ENCODE measurements at regions not wholly inside any gene's neighbourhood (a gene's known extent, or its start where the extent isn't known, plus 50 kb on each side); places are given as distances from the start of the nearest gene placed in this dataset.

- Mint-ChIP-seq H3K27me3 (no peaks in the 10 kb centered on the region), H3K27ac (no peak overlapping the region), H3K4me3 (no peak overlapping the region), H3K9me3 (peaks cover 27 to 43% of the 10 kb centered on the region in 2 donors), H3K4me1 (no peaks in the 10 kb centered on the region)
- DNase-seq: no peak
- ATAC-seq: no peak
These were observed 1523.1 kb upstream of the CDH9 start for GRCh38 chr5:28561522-28561921.

GRCh38 chr5:28558196-28558595 is 1519.8 kb upstream of the CDH9 start:
- Mint-ChIP-seq H3K27ac (no peak overlapping the region), H3K4me3 (no peak overlapping the region), H3K9me3 (peaks cover 45% of the 10 kb centered on the region in 2 donors), H3K4me1 (no peaks in the 10 kb centered on the region), H3K27me3 (no peaks in the 10 kb centered on the region)
- ATAC-seq: no peak
- DNase-seq: no peak

GRCh38 chr5:28557114-28557513 is 1518.7 kb upstream of the CDH9 start:
- no peak overlapping the region for H3K27ac Mint-ChIP-seq
- H3K27me3 Mint-ChIP-seq: no peaks in the 10 kb centered on the region
- H3K9me3 Mint-ChIP-seq: peaks cover 41 to 42% of the 10 kb centered on the region in 2 donors
- no peak for DNase-seq
- H3K4me3 Mint-ChIP-seq: no peak overlapping the region
- no peaks in the 10 kb centered on the region for H3K4me1 Mint-ChIP-seq
- no peak for ATAC-seq

- H3K9me3 Mint-ChIP-seq: peaks cover 11 to 17% of the 10 kb centered on the region in 2 donors
- no peak overlapping the region for H3K4me3 Mint-ChIP-seq
- no peaks in the 10 kb centered on the region for H3K27me3 Mint-ChIP-seq
- ATAC-seq (no peak), DNase-seq (no peak)
- no peak overlapping the region for H3K27ac Mint-ChIP-seq
- no peaks in the 10 kb centered on the region for H3K4me1 Mint-ChIP-seq
These were observed 1511.2 kb upstream of the CDH9 start for GRCh38 chr5:28549588-28549987.

GRCh38 chr5:28548856-28549255 is 1510.5 kb upstream of the CDH9 start:
- peaks cover 7 to 14% of the 10 kb centered on the region in 2 donors for H3K9me3 Mint-ChIP-seq
- H3K27me3 Mint-ChIP-seq: no peaks in the 10 kb centered on the region
- ATAC-seq: no peak
- H3K4me1 Mint-ChIP-seq: no peaks in the 10 kb centered on the region
- no peak for DNase-seq
- no peak overlapping the region for H3K27ac Mint-ChIP-seq
- no peak overlapping the region for H3K4me3 Mint-ChIP-seq

GRCh38 chr5:28544501-28544900 is 1506.1 kb upstream of the CDH9 start:
- ATAC-seq: no peak
- no peak overlapping the region for H3K4me3 Mint-ChIP-seq
- no peak overlapping the region for H3K27ac Mint-ChIP-seq

GRCh38 chr5:28543473-28544098 is 1505.2 kb upstream of the CDH9 start:
- Mint-ChIP-seq H3K27me3 (no peaks in the 10 kb centered on the region), H3K27ac (no peak overlapping the region), H3K4me3 (no peak overlapping the region), H3K4me1 (no peaks in the 10 kb centered on the region), H3K9me3 (peaks cover 3 to 11% of the 10 kb centered on the region in 2 donors)
- no peak for ATAC-seq
- no peak for DNase-seq

More at GRCh38 chr5:28544501-28544900, 1506.1 kb upstream of the CDH9 start:
- no peaks in the 10 kb centered on the region for H3K27me3 Mint-ChIP-seq
- H3K9me3 Mint-ChIP-seq: peaks cover 3 to 11% of the 10 kb centered on the region in 2 donors
- DNase-seq: no peak
- H3K4me1 Mint-ChIP-seq: no peaks in the 10 kb centered on the region

GRCh38 chr5:28542987-28543386 is 1504.6 kb upstream of the CDH9 start:
- Mint-ChIP-seq H3K27me3 (no peaks in the 10 kb centered on the region), H3K4me3 (no peak overlapping the region), H3K27ac (no peak overlapping the region), H3K9me3 (peaks cover 3 to 11% of the 10 kb centered on the region in 2 donors), H3K4me1 (no peaks in the 10 kb centered on the region)
- no peak for ATAC-seq
- no peak for DNase-seq

GRCh38 chr5:28523888-28524635 is 1485.7 kb upstream of the CDH9 start:
- H3K4me1 Mint-ChIP-seq: no peaks in the 10 kb centered on the region
- no peak overlapping the region for H3K27ac Mint-ChIP-seq
- no peak for DNase-seq
- H3K27me3 Mint-ChIP-seq: no peaks in the 10 kb centered on the region
- no peak overlapping the region for H3K4me3 Mint-ChIP-seq
- ATAC-seq: no peak
- H3K9me3 Mint-ChIP-seq: peaks cover 9 to 30% of the 10 kb centered on the region in 2 donors

GRCh38 chr5:28523416-28523815 is 1485.0 kb upstream of the CDH9 start:
- Mint-ChIP-seq H3K4me1 (no peaks in the 10 kb centered on the region), H3K27me3 (no peaks in the 10 kb centered on the region)

GRCh38 chr5:28517691-28518090 is 1479.3 kb upstream of the CDH9 start:
- DNase-seq: no peak
- Mint-ChIP-seq H3K27me3 (no peaks in the 10 kb centered on the region), H3K27ac (no peak overlapping the region), H3K4me1 (no peaks in the 10 kb centered on the region), H3K9me3 (peaks cover 1 to 10% of the 10 kb centered on the region in 2 donors), H3K4me3 (no peak overlapping the region)
- ATAC-seq: no peak

More at GRCh38 chr5:28523416-28523815, 1485.0 kb upstream of the CDH9 start:
- peaks cover 9 to 25% of the 10 kb centered on the region in 2 donors for H3K9me3 Mint-ChIP-seq
- DNase-seq (no peak), ATAC-seq (no peak)
- no peak overlapping the region for H3K27ac Mint-ChIP-seq
- no peak overlapping the region for H3K4me3 Mint-ChIP-seq

GRCh38 chr5:28516722-28517121 is 1478.3 kb upstream of the CDH9 start:
- no peak for ATAC-seq
- Mint-ChIP-seq H3K27ac (no peak overlapping the region), H3K27me3 (no peaks in the 10 kb centered on the region)

GRCh38 chr5:28512648-28513047 is 1474.3 kb upstream of the CDH9 start:
- H3K27me3 Mint-ChIP-seq: no peaks in the 10 kb centered on the region
- peaks cover 0 to 8% of the 10 kb centered on the region in 2 donors for H3K9me3 Mint-ChIP-seq
- DNase-seq (no peak), ATAC-seq (no peak)
- no peak overlapping the region for H3K27ac Mint-ChIP-seq
- no peaks in the 10 kb centered on the region for H3K4me1 Mint-ChIP-seq
- no peak overlapping the region for H3K4me3 Mint-ChIP-seq

More at GRCh38 chr5:28516722-28517121, 1478.3 kb upstream of the CDH9 start:
- H3K4me3 Mint-ChIP-seq: no peak overlapping the region
- no peaks in the 10 kb centered on the region for H3K4me1 Mint-ChIP-seq
- DNase-seq: no peak
- peaks cover 0 to 10% of the 10 kb centered on the region in 2 donors for H3K9me3 Mint-ChIP-seq

- DNase-seq (no peak), ATAC-seq (no peak)
- Mint-ChIP-seq H3K4me1 (no peaks in the 10 kb centered on the region), H3K27me3 (no peaks in the 10 kb centered on the region), H3K27ac (no peak overlapping the region), H3K4me3 (no peak overlapping the region), H3K9me3 (peaks cover 0 to 8% of the 10 kb centered on the region in 2 donors)
These were observed 1466.7 kb upstream of the CDH9 start for GRCh38 chr5:28505121-28505520.

GRCh38 chr5:28500511-28500910 is 1462.1 kb upstream of the CDH9 start:
- H3K4me3 Mint-ChIP-seq: no peak overlapping the region
- H3K9me3 Mint-ChIP-seq: peaks cover 0 to 7% of the 10 kb centered on the region in 2 donors
- no peaks in the 10 kb centered on the region for H3K4me1 Mint-ChIP-seq
- ATAC-seq: no peak
- no peaks in the 10 kb centered on the region for H3K27me3 Mint-ChIP-seq
- no peak overlapping the region for H3K27ac Mint-ChIP-seq
- DNase-seq: no peak

GRCh38 chr5:28499766-28500290 is 1461.4 kb upstream of the CDH9 start:
- Mint-ChIP-seq H3K4me3 (no peak overlapping the region), H3K9me3 (peaks cover 0 to 7% of the 10 kb centered on the region in 2 donors), H3K27me3 (no peaks in the 10 kb centered on the region), H3K27ac (no peak overlapping the region), H3K4me1 (no peaks in the 10 kb centered on the region)
- DNase-seq (no peak), ATAC-seq (no peak)
